GM18951 (cell line): ENCODE measurements at regions not wholly inside any gene's neighbourhood (a gene's known extent, or its start where the extent isn't known, plus 50 kb on each side); places are given as distances from the start of the nearest gene placed in this dataset.

Experiments used
- POLR2A ChIP-seq: IDR thresholded peaks from 4 replicates; pipeline ENCODE4 v1.6.1; 2011; ENCODE audit warnings: mild to moderate bottlenecking; ENCODE audit not compliant: insufficient read length, insufficient read depth; ENCODE audit errors: extremely low read depth
- in situ Hi-C: fragments of 300-500 bp; cut with MboI; formaldehyde crosslinking; loops from one replicate; pipeline ENCODE4 v1.12.0; 2022; ENCODE audit warnings: low sequenced_read_pairs, mixed read lengths, inconsistent platforms; ENCODE audit not compliant: unreplicated experiment

DNA sequence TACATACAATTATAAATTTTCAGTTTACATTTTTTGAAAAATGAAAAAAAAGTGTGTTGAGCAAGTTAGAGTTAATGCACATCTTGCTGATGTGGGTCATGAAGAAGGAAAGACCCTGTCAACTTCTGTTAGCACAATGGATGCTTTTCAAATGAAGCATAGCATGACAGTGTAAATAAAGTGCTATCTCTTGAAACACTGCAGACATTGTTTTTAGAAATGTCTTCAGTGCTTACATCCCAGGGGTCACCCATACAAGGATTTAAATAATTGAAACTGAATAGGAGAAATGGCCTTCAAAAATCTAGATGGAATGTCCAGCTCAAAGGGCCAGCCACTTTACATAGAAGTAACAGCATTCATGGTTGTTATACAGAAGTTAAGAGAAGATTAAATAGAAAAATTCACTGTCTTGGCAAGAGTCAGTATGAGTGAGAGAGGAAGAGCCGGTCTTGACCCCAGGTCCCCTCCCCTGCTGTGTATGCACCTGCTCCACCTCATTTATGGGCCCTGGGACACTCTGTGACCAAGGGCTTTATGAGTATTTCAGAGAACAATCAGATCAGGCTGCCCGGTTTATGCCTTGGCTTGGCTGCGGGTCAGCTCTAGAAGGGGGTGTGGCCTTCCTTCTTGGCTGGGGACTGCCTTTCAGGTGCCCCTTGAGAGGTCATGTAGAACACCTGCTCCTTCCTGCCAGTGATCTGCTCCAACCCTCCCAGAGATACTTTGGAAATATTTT lies 237.7 kb upstream of the TMEM72 start:
- in situ Hi-C loops: no loop called here
- TF ChIP-seq POLR2A: no peak

DNA sequence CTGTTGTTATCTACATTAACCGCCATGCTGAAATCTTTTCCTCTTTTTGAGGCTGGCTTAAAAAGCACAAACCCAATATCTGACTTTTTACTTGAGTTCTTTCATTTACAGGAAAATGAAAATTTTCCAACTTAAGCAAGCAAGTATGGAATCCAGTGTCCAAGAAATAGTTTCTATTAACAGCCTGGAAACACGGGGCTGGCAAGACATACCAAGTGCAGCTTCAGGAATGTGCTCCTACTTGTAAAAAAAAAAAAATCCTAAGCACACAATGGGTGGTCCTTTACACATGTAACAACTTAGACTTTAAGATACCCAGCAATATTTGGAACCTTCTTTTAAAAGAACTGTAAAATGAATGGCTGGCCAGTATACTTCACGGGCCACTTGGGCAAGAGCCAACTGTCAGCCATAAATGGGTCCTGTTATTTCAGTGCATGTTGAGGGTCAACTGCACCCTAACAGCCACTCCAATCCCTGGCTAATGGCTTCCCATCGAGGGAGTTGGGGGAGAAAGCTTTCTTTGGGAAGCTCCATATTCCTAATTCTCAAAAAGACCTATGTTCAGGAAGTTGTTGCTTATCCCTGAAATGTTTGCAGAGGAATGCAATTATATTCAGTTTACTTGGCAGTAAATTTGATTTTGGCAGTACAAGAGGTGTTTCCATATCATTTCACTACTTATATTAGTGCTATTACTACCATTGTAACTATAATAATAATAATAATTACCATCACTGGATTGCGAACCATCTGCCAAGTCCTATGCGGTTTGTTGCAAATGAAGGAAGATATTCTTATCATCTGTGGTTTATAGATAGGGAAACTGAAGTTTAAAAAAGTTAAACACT lies 236.4 kb upstream of the TMEM72 start:
- no peak for TF ChIP-seq POLR2A
- in situ Hi-C loops: no loop called here

DNA sequence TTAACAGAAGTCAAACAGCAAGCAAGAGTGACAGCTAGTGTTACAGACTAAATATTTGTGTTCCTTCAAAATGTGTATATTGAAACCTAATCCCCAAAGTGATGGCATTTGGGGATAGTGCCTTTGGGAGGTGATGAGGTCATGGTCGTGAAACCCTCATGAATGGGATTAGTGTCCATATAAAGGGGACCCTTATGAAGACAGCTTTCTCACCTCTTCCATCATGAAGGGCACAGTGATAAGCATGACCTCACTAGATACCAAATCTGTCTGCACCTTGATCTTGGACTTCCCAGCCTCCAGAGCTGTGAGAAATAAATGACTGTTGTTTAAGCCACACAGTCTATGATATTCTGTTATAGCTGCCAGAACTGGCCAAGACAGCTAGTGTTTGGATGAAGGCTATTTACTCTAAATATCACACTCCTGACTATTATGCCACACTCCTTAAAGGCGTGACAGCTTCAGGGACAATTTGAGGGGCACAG lies 235.7 kb upstream of the TMEM72 start:
- TF ChIP-seq POLR2A: no peak
- in situ Hi-C loops: no loop called here

DNA sequence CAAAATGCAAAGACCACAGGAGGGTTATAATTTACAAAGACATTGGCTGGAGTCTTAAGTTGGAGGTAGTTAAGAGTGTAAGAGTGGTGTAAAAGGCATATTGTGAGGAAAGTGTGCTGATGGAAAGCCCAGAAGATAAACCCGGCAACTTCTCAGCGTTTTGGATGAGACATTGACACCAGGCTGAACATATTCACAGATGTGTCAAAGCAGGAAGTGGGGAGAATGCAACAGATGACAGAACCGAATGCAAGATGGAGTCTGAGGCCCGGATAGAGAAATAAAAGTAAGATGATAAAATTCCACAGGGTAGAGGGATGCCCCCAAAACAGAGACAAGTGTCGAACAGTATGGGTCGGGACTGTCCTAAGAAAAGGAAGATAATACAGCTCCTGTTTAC lies 230.4 kb upstream of the TMEM72 start:
- no peak for TF ChIP-seq POLR2A
- in situ Hi-C loops: no loop called here

GRCh38 chr10:44682507-44682906 lies 228.6 kb upstream of the TMEM72 start:
- TF ChIP-seq POLR2A: no peak
- in situ Hi-C loops: no loop called here

DNA sequence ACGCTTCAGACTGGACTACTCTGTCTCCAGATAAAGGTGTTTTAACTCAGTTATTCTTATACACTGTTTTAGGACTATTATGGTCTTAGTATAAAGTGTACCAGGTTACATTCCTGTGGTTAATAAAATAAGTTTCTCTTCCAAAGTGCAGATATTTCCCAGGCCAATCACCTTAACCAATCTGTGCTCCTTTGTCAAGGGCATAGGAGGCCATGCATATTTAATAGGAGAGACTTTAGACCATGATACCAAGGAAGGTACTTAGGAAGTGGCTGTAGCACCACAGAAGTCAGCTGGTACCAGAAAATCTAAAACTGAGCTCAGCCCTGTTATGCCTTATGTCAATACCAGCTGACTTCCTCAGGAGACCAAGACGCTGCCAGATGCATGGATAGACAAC lies 226.5 kb upstream of the TMEM72 start:
- in situ Hi-C loops: no loop called here
- TF ChIP-seq POLR2A: no peak

DNA sequence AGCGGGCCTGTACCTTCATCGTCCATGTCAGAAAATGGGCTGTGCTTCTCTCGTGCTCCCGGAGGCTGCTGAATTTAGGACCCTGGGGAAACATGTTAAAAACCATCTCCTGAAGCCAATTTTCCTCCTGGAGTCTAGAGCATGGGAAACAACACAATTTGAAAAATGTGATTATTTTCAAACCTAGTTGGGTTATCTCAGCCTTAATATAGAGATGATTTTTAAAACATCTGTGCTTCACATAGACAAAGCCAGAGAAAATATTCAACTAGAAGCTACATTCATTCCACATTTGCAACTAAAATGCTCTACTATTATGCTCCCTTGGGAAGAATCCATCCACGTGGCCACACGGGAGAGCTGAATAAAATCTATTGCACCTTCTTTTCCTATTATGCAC lies 225.9 kb upstream of the TMEM72 start:
- no peak for TF ChIP-seq POLR2A
- in situ Hi-C loops: no loop called here

- no peak for TF ChIP-seq POLR2A
- in situ Hi-C loops: no loop called here
Measured at GRCh38 chr10:44685747-44686146, 225.4 kb upstream of the TMEM72 start.

DNA sequence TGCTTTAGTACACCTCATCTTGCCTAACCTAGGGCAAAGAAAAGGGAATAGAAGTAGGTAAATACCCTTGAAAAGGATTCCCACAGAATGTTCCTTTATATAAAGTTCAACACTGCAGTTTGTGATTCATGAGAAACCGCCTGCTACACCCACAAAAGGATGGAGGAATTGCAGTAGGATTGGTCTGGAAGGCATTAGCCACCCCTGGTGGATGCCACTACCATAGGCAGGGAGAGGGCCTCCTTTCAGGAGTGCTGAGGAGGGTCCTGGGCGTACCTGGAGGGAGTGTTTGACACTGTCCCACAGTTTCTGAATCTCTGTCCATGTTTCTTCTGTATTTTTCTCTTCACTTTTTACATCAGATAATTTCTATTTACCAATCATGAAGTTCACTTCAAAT lies 221.8 kb upstream of the TMEM72 start:
- no peak for TF ChIP-seq POLR2A
- in situ Hi-C loops: no loop called here

GRCh38 chr10:44696496-44696895 lies 214.6 kb upstream of the TMEM72 start:
- in situ Hi-C loops: no loop called here

GRCh38 chr10:44697116-44697515 lies 214.0 kb upstream of the TMEM72 start:
- in situ Hi-C loops: no loop called here

More at GRCh38 chr10:44696496-44696895, 214.6 kb upstream of the TMEM72 start:
- no peak for TF ChIP-seq POLR2A

GRCh38 chr10:44702531-44702930 lies 208.6 kb upstream of the TMEM72 start:
- in situ Hi-C loops: no loop called here
- no peak for TF ChIP-seq POLR2A

More at GRCh38 chr10:44697116-44697515, 214.0 kb upstream of the TMEM72 start:
- TF ChIP-seq POLR2A: no peak

DNA sequence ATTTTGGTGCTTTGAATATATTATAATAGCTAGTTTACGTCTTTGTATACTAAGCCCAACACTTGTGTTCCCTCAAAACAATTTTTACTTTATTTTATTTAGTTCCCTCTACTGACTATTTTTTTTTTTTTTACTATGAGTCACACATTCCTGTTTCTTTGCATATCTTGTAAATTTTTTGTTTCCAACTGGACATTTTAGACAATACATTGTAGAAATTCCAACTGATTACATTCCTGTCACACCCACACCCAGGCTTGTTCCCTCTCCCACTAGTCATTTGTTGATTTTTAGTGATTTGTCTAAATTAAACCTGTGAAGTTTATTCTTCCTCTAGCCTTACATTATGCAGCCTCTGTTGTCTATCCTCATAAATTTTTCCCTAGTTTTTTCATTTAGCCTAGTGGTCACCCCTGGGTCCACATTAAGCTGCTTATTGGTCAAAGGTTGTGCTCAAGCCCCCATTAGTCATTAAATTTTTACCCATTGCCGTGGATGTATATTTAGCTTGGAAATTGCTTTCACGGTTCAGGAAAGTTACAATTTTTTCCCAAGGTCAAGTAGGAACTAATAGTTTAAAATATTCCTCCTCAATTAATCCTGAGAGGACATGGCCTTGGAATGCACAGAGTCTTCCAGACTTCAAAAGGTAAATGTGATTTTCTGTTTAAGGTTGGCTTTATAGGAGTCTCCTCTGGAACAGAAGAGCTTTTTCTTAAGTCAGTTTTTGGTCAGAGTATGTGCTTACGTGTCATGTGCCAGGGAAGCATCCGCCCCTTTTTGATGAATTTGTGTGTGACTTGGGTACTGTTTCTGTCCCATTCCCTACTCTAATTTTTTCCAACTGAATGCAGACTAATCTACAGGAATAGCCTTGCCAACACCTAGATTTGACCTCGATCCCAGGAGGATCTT lies 207.6 kb upstream of the TMEM72 start:
- in situ Hi-C loops: no loop called here
- no peak for TF ChIP-seq POLR2A
